ENCODE measurements at regions not wholly inside any gene's neighbourhood (a gene's known extent, or its start where the extent isn't known, plus 50 kb on each side); places are given as distances from the start of the nearest gene placed in this dataset.

DNA sequence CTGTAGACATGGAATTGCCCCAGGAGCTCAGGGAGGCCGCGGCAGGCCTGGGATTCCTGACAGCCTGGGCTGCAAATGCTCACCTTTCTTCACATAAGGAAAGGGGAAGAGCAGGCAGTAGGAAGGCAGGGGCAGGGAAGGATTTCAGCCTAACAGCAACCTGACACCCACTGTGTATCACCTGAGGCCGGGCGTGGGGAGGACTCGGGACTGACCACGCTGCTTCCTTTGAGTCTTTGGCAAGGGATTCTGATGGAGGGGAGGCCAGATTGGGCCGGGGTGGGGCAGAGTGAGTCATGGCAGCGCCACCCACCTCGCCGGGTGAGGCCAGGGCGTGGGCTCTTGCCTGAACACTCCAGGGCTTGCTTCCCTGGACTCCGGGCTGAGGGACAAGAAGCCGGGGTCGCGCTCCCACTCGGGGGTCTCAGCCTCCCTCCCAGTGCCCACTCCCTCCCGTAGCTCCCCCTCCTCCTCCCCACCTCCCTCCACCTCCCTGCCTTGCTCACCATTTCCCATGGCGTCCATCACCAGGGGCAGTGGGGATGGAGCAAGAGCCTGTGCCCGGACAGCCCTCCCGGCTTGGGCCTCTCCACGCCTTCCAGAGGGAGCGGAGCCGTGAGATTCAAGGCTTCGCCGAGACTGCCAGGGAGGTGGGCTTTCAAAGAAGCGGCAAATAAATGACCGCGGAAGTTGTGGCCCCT, 247.9 kb upstream of the RTL1 start:
- DNase-seq: no peak

DNA sequence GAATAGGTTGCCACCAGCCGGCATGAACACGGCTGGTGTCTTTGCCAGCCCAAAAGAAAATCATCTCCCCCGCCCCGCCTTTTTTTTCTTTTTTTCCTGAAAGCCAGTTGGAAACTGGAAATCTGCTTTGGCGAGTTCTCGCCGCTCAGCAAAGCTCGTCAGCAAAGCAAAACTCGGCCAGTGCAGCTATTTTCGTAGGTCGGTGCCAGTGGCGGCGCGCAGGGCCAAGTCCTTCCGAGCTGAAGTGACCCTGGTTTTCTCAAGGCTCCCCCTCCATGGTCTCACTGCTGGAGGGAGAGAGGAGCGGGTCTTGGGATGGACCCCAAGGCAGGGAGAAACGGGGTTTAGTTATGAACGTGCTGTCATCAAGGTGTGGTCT, 248.4 kb upstream of the RTL1 start:
- DNase-seq: no peak

DNA sequence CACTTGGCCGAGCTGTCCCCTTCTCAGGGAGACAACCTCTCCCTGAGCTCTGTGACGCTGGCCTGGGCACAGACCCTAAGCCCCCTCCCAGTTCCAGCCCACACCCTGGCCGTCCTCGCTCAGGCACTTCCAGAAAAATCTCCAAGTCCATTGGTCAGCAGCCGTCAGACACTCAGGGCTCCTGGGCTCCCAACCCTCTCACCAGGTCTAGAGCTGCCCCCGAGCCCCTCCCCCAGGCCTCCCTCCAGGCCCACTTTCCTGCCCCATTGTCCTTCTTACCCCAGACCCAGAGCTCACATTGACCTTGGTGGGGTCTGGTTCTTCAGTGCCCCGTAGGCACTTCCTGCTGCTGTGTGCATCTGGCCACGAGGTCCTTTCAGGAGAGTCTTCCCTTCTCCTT, 249.3 kb upstream of the RTL1 start:
- DNase-seq: no peak

DNA sequence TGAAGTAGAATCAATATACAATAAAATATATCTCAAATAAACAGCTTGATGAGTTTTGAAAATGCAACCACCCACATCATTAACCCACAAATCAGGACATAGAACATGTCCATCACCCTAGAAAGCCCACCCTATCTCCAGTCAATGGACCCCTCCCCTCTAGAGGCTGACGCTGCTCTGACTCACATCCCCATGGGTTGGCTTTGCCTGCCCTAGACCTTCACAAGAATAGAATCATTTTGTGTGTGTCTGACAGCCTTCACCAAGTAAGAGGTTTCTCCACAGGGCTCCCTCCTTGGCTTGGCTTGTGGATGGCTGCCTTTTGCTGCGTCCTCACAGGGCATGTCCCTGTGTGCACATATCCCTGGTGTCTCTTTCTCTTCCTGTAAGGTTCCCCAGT, 250.2 kb upstream of the RTL1 start:
- no peak for DNase-seq

DNA sequence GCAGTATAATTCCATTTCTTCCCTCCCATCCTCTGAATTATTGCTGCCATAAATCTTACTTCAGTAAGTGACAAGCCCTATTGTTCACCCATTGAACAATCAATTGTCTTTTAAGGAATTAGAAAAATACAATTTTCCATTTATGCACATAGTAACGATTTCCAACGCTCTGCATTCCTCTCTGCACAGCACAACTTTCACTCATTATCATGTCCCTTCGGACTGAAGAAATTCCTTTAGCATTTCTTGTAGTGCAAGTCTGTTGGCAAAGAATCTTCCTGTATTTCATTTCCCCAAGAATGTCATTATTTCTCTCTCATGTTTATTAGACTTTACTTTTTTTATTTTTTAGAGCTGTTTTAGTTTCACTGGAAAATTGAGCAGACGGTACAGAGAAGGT, 252.1 kb upstream of the RTL1 start:
- no peak for DNase-seq

DNA sequence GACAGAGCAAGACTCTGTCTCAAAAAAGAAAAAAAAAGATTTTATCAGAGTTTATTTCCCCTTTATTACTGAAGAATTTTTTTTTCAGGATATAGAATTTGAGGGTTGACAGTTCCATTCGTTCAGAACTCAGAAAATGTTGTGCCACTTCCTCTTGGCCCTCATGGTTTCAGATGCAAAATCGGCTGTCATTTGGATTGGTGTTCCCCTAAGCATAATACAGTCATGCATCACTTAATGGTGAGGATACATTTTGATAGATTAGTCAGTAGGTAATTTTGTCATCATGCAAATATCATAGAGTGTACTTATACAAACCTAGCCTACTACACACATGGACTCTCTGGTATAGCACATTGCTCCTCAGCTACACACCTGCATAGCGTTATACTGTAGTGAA, 263.9 kb upstream of the RTL1 start:
- no peak for DNase-seq

DNA sequence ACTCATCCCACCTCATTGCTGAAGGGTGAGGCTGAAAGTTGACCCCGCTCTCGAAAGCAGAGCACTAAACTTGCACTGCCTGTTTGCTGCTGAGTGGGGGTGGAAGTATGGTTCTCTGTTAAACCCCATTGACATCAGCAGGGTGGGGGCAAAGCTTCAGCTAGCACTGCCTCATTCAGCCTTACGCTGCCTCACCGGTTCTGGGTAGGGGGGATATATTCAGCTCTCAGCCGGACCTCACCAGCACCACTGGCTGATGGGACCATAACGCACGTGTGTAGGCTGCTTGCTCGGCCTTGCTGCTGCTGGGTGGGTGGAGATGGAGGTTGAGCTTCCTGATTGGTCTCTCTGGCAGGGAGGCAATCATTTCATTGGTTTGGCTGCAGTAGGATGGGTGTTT, 265.7 kb upstream of the RTL1 start:
- DNase-seq: no peak

DNA sequence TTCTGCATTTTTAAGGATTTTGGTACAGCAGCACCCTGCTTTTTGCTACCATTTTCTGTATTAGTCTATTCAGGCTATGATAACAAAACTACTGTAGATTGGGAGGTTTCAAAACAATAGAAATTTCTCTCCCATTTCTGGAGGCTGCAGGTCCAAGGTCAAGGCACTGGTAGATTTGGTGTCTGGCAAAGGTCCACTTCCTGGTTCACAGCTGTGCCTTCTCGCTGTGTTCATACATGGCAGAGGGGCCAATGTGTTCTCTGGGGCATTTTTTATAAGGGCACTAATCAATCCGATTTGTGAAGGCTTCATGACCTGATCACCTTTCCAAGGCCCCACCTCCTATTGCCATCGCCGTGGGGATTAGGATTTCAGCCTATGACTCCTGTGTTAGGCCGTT, 268.1 kb upstream of the RTL1 start:
- no peak for DNase-seq

DNA sequence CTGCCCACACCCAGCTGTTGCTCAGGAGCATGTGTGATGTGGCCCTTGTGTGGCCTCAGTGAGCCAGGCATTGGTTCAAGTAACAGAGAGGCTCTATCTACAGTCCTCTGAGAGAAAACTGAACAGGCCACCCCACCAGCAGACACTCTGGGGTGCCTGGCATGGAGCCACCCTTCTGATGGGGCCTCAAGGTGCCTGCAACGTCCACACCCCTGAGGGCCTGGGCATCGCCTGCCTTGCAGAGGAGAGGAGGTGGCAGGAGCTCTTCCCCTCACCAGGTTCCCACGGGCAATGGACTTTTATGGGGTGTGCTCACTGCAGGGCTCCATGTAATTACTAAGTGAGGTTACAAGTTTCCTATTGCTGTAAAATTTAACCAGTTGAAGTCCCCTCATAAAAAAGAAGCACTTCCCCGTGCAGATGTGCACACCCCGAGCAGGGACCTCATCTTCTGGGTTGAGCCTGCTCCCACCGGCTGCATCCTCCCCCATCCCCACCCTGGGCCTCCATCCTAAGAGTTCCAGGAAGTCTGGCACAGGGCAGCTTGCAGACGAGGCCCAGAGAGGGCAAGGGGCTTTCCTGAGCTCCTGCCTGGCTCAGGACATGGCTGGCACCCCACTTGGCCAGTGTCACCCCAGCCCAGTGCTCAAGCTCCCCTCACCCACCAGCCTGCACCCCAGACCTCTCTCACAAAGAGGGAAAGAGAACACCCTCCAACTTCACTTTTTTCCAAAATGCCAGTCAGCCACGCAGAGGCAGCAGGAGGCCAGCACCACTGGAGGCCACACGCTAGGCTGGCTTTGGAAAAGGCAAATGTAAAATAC, 270.4 kb upstream of the RTL1 start:
- DNase-seq: no peak

DNA sequence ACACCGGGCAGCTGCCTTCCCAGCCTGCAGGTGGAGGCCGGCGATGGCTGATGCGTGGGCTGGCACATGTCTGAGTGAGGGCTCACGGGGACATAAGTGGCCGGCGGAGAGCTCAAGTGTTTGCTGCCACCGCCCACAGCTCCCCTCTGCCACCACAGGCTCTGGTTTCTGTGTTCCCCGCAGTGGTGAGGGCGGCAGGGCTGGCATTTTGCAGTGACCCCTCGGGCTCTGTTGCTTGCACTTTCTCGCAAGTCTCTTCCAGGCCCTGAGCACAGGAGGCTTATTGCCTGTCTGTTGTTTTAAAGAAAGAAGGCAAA, 271.0 kb upstream of the RTL1 start:
- no peak for DNase-seq

DNA sequence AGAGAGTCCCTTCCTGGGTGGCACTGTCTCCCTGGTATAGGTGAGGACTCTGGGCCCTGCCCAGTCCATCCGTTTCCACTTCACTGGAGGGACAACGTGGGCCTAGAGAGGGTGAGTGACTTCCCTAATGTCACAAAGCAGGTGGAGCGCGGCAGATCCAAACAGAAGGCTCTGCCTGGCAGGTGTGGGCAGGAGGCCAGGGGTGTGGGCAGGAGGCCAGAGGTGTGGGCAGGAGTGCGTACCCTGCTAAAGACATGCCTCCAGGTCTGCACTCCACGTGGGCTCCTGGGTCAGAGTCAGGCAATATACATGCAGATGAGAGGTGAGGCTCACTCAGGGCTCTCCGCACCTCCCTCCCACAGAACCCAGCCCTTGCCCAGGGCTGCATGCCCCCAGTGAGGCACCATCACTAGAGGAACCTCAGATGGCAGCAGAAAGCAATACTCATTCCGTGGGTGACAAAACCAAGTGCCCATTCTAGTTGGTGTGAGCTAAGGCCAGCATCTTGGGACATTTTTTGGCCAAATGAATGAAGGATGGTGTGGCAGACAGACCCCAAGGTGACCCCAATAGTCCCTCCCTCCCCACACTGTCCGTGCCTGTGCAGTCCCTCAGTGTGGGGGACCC, 271.6 kb upstream of the RTL1 start:
- no peak for DNase-seq

DNA sequence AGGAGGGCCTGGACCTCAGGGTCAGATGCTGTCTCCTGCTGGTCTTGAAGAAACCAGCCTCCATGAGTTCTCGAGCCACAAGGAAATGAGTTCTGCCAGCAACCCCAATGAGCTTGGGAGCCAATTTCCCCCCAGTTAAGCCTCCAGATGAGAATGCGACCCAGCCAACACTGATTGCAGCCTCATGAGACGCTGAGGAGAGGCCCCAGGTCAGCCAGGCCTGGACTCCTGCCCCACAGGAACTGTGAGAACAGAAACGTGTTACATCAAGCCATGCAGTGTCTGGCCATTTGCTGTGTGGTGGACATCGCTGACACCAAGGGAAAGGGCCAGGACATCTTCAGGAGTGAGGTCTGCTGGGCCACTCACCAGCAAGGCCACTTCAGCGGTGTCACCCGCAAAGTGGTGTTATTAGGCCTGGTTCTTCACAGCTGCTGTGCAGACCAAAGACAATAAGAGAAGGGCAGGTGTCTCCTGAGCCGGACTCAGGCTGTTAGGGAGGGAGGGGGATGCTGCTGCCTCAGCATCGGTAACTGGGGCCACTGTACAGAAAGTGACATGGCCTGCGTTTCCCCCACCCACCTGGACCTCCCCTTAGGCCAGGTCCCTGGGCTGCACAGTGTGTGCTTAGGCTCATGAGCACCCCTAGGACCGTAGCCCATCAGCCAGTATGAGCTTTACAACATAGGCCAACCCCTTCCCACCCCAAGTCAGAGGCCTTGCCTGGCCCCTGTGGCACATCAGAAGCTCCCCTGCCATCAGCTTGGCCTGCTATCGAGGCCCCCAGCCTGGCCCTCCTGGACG, 272.4 kb upstream of the RTL1 start:
- no peak for DNase-seq

DNA sequence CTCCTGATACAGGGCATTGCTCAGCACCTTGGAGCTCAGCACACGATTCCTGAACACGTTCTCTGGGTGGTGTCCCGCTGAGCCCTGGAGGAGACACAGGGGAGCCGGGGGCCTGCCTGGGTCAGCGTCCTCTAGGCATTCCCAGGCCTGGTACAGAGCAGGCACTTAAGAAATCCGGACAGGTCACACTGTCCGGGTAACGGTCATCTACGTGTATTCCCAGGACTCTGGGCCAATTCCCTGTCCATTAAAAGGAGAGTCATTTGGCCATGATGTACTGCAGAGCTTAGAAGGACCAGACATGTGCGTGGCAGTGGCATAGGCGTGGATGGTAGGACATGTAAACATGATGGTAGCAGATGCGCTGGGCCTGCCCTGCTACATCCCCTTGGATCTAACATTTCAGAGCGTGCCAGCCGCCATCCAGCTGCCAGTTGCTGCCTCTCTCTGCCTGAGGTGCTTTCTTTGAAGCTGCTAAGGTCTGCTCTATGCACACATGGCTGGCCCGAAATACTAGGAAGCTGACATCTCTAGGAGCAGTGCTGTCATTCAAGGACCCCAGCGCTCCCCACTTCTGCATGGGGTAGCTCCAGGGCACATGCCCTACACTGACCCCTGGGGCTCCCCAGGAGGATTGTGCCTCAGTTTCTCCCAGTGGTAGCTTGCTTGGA, 273.1 kb upstream of the RTL1 start:
- no peak for DNase-seq

DNA sequence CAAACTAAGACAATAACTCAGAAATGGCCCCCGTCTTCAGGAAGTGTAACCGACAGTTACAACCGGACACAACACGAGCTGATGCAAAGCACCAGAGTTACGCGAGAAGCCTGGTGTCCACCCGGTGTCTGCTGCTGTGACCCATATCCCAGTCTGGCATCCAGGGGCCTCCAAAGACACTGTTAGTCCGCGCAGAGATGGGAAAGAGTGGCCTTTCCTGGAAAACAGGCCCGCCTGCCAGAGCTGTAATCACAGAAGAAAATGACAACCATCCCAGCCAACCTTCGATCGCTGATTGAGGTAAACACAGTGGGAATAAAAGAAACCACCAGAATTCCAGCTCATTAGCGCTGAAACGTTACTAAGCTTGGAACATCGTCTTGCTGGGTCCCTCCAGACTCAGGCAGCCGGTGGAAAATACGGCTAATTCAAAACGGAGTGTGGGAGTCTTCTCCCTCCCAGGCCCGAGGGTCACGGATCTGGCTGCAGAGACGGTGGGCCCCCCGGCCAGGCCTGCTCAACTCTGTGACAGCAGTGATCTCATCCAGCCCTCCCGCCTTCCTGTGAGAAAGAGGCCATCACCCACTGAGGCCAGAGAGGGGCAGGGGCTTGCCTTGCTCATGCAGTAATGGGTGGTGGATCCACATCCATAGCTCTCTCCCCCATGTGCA, 273.9 kb upstream of the RTL1 start:
- DNase-seq: no peak

DNA sequence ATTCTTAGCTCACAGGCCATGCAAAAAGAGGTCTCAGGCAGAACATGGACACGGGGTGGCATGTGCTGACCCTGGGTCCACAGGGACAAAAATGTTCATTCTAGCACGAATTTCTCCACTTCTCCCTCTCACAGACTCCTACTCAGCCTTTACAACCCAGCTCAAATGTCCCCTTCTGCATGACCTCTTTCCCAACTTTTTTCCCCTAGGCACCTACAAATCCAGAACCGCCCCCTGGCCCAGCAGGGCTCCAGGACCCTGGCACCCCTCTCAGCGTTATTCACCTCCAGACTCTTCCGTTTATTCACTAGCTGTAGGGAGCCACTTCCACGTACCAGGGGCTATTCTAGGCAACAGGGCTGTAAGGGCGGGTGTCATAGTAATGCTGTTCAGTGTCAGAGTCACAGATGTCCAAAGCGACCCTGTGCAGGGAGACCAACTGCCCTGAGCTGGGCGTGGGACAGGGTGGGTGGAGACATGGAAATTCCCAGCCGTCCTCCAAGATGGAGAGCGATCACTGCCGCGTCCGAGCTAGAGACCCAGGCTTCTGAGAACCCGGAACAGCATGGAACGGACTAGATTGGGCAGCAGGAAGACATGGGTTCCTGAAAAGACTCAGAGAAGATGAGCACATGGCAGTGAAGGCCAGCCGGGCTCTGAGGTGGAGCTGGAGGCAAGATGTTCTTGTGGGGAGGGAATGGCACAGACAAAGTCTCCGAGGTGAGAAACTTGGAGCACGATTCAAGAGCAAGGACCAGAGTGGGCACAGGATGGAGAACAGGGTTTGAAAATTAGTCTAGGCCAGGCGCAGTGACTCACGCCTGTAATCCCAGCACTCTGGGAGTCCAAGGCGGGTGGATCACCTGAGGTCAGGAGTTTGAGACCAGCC, 274.9 kb upstream of the RTL1 start:
- DNase-seq: no peak

DNA sequence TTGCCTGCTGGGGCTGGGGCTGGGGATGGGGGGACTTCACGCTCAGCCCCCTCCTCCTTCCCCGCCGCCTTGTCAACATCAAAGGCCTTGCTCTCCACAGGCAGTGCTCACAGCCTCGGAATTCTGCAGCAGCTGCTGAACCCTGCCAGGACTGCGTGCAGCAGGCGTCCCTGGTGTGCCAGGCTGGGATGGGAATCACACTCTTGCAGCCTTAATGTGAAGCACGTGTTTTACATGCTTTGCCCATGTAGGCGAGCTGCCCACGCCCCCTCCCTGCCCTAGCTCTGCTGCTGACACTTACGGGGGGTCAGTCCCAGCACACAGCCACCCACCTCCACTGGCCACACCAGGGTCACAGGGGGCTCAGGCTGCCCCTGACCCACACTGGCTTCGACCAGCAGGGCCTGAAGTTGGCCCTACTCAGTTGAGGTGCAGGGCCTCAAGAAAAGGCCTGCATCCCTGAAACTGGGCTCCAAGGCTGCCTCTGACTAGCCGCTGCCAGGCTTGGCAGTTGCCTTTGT, 276.2 kb upstream of the RTL1 start:
- DNase-seq: no peak

DNA sequence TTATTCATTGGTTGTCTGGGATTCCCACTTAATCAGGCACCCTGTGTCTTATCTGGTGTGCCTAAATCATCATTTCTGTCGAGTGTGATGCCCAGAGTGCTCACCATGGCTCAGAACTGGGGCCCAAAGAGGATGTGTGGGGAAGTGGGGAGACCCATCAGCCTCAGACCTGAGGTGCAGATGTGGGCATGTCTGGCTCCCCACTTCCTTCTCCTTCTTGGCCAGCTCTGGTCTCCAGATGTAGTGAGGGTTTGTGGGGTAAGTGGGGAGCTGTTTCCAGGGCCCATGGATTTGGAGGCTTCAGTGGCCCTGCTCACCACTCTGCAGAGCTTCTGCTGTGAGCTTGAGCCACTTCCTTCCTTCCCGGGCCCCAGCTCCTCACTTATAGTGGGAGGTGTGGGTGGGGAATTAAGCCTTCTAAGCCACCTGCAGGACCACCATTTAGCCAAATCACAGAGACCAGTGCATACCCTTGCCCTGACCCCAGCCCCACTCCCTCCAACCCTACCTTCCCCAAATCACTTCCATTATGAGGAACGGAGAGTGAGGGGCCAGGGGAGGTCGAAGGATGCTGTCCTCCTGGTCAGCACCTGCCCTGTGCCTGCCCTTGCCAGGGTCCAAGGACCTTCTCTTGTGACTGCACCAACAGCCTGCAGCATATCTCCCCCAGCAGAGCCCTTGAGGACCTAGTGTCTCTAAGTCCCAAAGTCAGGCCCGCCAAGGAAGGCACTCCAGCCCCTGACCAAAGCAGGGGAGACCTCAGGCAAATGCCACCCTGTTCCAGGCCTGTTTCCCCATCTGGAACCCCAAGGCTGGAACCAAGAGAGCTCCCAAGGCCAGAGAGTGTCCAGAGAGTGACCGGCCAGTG, 278.2 kb upstream of the RTL1 start:
- DNase-seq: no peak

DNA sequence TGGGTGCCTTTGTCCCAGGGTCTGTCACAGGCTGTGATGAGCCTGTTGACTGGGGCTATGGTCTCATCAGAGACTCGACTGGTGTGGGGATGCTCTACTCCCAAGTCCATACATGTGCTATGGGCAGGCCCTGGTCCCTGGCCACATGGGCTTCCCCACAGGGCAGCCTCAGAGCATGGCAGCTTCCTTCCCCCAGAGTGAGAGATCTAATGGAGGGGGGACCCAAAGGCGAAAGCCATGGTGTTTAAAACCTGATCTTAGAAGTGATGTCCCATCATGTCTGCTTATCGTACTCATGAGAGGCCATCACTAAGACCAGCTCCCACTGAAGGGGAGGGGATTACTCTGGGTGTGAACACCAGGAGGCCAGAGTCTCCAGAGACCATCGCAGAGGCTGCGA, 279.0 kb upstream of the RTL1 start:
- DNase-seq: no peak

DNA sequence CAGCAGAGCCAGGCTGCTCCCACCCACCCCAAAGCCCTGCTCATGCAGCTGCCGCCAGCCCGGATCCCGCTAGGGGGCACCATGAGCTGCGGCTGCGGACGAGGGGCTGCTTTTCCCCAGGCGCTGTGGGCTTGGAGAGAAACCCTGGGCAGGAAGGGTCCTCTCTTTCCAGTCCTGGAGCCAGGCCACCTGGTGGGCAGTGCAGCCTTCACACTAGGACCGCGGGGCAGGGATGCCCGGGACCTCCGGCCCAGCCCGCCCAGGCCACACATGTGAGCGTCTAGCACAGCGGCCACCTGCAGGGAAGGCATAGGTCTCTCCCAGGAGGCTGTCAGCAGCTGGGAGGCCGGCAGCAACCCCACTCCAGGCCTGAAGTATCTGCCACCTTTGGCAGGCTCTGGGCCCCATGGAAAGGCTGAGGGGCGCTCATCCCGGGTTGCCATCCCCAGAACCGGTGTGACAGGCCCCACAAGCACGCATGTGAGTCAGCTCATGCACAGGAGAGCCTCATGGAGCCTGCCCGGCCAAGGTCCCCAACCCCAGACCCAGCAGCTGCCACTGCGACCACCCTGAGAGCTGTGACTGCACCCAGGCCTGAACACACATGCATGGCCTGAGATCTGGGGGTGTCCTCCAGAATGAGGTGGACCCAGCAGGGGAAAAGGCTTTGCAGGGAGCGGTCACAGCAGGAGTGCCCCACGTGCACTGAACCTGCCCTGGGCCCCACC, 280.0 kb upstream of the RTL1 start:
- no peak for DNase-seq

DNA sequence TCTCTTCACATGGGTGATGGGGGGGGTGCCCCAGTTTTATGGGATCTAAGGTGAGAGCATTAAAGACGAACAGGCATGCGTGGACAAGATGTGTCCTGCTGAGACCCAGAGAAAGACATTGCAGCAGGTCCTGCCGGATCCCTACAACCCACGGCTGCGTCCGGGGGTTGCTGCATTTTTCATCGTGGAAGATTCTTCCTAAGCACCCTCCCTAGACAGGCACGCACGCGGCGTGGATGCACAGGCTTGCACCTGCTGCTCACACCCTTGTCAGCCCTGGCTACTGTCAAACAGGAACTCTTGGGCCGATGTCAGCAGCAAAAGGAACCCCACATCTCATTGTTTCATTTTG, 280.6 kb upstream of the RTL1 start:
- DNase-seq: no peak

Data from activated CD4-positive, alpha-beta T cell treated with anti-CD3 and anti-CD28 coated beads for 48 hours (primary cell).